GM21515 (cell line): ENCODE measurements at regions not wholly inside any gene's neighbourhood (a gene's known extent, or its start where the extent isn't known, plus 50 kb on each side); places are given as distances from the start of the nearest gene placed in this dataset.

ENCODE experiments used
- ATAC-seq: cut with Tn5 transposase; IDR thresholded peaks from one replicate; pipeline ENCODE4 v1.9.1; 2021; ENCODE audit not compliant: unreplicated experiment

DNA sequence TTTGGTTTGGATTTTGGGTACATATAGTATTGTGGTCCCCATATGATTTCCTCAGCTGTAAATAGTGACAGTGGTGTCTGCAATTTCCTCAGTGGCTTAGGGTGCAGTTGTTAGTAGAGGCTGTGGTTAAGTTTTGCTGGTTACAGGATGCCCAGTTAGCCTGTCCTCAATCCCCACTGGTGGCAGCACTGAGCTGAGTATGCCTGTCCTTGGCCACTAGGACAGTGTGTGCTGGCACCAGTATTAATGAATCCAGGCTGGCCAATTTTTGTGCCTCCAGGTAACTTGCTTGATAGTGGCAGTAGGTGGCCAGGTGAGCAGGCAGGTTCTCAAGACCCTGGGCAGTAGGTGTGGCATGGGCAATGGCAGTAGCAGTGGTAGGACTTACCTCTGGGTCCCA is 973.1 kb downstream of the TMEM182 start:
- ATAC-seq = no peak

DNA sequence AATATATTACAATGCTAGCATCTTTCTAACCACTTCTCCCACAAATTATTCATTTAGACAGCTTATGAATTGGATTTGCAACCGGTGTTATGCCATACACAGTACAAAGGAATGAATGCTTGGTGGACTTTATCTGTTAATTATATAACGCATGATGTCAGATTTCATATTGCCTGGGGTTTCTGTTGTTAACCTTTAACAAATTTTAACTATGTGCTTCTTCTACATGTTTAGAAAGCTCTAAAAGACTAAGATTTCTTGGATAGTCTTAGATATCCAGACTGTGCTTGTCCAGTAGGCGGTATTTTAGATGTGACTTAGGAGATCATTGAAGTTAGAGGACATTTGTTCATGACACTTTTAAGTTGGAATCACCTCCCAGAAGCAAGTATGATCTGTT is 976.3 kb downstream of the TMEM182 start:
- no peak for ATAC-seq

DNA sequence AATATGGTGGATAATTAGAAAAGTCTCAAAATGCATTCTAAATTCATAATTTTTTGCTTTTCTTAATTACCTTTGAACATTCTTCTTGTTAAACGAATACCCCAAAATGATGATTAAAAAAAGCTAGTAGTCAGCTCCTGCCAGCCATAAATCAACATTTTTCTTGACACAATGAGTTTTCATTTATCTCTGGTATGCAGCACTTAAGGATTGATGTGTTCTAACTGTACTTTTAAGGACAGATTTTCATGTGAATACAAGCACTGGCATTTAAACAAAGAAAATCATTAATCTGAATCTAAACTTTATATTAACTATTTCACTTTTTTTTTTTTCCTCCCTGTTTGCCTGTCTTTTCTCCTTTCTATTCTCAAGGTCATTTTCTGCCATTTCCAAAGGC is 976.8 kb downstream of the TMEM182 start:
- ATAC-seq = no peak

DNA sequence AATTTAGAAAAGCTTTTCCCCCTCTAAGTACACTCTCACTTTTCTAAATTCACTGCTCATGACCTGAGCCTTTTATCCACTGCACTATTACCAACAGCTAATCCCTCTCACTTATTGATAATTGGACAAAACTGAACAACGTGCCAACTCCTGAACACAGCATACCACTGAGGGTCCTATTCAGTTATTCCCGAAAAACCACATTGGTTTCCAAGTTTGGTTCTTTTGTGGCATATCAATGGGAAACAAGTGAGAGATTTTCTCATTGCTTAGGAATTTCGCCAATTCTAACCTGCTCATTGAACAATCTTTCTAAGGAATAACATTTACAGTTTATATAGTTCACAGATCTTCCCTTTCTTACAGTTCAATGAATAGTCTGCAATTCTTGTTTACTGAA is 977.4 kb downstream of the TMEM182 start:
- ATAC-seq = no peak

DNA sequence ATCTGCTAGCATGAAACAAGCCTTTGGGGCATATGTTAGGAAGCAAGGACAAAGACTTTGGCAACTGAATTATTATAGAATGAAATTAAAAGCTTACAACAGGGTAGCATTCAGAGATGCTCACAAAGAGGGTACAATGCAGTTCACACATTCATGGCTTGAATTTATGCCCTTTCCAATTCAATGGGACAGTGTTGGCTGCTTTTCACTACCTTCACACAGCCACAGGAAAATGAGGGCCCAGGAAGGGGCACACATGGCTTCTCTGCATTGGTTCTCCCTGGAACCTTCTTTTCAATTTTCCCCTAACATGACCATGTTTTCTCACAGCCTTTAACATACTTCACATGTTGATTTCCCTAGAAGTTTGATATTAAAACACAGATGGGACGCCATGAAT is 978.1 kb downstream of the TMEM182 start:
- ATAC-seq = no peak

DNA sequence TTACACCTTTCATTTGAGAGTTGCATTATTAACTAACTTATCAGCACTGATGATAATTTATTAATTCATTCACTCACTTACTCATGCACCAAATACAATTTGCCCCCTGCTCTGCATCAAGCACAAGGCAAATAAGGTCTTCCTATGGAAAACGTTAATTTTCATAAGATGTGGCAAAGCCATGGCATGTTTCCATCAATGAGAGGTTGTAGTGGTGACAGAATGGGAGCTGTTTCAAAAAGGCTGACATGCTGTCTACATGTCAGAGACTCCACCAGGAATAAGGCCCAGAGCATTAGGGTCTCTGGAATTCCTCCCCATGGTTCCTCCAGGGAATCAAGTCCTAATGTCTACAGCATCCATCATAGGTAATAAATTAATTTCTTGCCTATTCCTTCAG is 978.8 kb downstream of the TMEM182 start:
- no peak for ATAC-seq

DNA sequence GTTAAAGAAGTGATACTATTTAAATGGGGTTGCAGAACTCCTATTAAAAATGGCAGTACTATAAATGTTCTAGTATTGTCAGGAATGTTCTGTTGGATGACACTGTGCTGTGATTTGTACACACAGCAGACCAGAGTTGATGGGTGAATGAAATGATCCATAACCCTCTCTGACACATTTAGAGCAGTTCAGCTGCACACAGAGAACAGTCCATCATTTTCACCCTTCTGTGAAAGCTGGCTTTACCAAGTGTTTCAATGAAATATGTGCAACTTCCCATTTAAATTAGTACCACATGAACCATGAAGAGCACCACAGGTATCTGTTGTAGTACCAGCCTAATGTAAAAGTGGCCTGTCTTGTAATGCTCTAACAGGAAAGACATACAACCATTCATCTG is 981.4 kb downstream of the TMEM182 start:
- no peak for ATAC-seq

DNA sequence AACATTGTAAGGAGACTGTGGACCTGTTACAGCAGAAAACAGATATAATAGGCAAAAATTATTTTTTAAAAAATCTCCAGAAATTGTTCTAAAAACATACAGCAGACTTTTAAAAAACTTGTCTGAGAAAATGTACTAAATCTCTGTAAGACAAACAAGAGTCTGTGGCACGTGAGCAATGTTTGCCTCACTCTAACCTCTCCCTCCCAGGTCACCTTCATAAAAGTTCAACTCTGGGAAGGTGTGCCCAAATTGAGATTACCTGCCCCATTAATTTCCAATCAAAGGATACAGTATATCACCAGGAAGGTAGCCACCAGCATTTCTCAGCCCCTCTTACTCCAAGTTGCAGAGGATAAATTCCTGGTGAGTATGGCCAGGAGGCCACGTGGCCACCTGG is 992.7 kb downstream of the TMEM182 start:
- ATAC-seq = no peak

DNA sequence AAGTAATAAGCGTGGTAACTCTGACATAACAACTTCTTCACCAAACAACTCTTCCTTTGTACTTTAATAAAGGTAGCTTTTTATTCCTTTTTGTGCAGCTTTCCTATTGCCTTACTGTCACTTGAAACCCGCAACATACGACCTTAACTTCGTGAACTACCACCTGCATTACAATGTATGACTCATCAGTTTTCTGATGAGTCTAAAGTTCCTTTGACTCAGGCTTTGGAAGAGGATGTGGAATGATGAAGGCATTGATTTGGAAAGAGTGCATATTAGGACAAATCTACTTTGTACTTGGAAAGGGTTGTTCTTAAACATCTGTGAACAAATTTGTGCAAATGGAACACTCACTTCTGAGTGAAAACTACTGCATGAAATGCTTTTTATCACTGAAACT is 1012.1 kb downstream of the TMEM182 start:
- no peak for ATAC-seq

DNA sequence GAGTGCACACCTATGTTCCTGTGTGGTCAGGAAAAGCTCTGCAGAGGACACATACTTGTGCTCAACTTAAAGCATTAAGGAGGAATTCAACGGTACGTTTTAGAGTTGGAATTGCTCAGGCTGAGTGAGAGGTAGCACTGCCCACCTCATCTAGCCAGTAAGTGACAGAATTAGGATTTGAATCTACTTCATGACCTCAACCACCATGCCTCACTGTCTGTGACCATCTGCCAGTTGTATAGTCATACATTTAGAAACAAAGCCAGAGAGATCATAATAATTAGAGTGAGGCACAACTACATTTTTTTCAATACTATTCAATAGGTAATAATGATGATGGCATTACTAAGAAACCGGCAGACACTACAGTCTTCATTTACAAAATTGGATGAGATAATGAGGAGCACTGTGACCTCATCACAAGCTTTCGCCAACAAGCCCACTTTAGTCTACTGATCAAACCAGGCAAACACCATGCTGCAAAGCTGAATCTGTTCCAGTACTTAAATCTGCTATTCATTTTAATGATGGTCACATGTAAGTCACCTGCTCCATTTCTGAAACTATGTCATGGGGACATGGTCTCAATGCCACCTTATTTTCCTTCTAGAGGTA is 1018.4 kb downstream of the TMEM182 start:
- ATAC-seq = no peak

DNA sequence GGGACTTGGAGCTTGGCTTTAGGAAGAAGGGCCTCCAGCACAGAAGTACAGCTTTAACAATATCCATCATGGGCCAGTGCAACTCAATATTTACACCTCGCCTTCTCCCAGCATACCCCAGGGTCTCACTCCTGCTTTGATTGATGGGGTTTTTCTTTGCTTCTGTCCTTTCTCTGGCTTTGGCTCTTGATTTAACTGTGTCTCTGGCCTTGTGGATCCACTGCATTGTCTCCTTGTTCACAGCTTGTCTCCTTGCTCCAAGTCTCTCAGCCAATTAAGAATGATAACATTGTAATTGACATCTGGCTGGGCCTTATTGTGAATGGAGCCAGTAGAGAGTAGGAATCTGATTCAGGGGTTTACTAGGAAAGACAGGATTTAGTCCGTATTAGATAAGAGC is 1019.5 kb downstream of the TMEM182 start:
- no peak for ATAC-seq

DNA sequence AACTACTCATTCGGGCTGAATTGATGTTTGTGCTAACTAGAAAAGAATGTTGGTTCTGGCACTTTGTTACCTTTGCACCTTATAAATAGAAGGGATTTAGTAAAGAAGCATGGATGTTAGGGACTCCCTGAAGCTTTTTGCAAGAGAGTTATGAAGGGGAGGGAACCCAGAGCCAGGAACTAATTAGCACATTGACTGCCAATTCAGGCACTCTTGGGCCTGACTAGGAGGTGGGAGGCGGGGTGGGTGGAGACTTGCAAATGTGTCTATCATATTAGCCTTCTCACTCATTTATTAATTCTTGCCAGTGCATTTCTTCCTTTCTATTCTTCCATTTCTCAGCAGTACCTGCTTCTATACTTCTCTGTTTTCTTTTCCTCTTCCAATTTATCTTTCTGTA is 1022.4 kb downstream of the TMEM182 start:
- no peak for ATAC-seq

DNA sequence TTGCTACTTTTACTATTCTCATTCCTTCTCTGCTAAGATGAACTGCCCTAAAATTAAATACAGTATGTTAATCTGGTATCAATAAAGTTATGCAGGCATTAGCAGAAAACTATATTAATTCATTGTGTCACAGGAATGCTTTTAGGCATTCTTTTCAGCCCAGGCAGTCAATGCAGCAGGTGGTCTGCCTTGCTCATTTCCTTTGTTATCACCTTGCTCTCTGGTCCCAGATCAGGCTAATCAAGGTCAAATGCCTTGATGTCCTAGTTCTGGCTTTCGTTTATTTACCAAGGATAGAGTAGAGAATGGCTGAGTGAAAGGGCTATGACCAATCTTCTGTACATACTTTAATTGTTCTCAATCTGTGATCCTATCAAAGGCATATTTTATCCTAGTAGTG is 1023.6 kb downstream of the TMEM182 start:
- no peak for ATAC-seq

DNA sequence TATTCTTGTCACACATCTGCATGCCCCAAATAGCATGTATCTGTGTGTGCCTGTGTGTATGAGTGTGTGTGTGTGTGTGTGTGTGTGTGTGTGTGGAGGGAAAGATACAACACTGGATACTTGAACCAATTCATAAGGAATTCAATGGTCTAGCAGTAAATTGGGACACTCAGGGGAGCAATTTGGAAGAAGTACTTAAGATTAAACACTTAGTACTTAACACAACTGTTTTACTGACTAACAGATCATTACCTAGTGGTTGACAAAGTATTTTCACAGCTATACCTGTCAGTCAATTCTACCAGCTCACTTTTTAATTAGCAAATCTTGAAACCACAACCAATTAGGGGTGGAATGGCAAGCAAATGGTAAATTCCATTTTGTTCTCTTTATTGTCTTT is 1024.1 kb downstream of the TMEM182 start:
- no peak for ATAC-seq

DNA sequence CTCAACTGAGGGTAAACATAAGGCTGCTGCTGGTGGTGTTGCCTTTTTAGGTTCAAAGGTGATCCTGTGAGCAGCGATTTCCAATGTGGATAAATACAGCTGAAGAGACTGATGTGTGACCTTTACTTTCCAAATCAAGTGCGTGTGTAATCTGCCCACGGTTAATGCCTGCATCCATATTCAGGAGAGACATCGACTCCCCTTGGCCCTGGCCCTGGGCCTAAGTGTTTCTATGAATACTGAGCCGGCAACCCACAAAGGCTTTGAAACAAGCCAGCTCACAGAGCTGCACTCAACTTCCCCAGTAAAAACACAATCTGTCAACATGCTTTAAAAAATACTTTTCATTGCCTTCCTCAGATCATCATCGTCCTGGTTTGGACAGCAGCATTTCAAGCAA is 1026.6 kb downstream of the TMEM182 start:
- no peak for ATAC-seq

DNA sequence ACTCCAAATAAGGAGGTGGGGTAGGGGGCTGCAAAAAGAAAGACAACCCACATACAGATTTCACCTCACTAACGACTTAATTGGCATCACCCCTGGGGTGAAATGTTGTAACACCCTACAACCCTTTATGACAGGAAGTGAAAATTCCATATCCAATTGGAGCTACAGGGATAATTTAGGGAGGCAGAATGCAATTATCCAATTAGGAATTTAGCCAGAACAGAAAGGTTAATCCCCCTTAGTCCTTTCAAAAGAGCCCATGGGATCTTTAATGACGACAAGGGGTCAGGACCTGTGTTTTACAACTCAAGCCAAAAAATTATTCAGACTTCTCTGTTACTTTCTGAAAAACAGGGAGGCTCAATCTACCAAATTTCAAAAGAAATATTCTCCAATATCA is 1027.1 kb downstream of the TMEM182 start:
- ATAC-seq = no peak

DNA sequence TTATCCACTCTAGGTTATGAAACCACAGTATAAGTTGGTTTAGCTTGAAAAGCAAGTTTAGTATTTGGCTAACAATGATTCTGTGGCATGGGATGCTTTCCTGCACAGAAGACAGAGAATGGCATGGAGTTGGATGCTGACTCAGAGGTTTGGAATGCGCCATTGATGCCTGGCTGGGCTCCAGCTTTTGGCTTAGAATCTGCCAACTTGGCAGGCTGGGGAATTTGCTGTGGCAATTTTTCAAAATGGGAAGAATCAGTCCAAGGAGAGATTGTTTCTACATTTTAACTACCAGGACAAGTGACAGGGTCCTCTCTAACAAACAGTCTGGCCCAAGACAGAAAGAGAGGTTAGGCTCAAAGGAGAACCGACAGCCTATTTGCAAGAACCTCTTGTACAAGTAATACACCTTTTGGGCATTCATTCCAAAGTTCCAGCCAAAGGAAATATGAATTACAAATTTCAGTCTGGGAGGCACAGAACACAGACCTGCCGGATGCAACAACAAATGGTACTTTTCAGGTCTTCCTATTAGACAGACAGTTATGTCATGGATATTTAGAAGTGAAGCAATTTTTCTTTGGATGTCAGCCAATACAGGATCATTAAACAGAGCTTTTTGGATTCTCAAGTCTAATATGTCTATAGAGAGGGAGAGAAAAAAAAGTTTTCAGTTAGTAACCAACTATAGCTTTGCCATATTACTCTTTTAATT is 1027.7 kb downstream of the TMEM182 start:
- ATAC-seq = no peak

DNA sequence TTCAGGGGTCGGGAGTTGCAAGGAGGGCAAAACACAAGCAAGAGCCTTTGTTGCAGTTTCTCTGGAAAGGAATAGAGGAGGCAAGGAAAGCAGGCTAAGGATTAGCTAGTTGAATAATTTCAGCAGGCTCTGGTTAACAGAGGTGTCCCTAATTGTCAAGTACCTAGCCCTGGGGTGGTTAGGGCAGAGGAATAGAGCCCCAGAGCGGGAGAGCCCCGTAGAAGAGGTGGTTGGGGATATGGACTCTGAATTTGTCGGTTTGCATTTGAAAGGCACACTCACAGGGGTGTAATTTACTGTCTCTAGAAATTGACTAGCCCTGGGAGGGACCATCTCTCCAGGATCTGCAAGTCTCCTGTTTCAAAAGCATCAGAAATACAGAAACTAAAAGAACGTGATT is 1030.2 kb downstream of the TMEM182 start:
- no peak for ATAC-seq

DNA sequence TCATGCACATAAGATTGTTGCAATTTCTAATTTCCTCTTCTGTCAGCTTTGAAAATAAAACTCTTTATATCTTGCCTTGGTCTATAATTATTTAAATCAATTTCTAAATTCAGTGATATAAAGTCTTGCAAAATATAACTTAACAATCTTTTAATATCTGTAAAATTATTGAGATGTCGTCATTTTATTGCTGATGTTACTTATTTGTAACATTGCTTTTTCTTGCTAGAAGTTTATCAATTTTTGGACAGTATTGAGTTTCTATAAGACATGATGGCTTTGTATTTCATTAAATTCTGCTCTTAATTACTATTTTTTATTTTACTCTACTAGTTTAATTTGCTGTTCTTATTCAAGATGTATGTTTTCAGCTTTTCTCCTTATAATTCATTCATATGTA is 1036.5 kb downstream of the TMEM182 start:
- no peak for ATAC-seq

DNA sequence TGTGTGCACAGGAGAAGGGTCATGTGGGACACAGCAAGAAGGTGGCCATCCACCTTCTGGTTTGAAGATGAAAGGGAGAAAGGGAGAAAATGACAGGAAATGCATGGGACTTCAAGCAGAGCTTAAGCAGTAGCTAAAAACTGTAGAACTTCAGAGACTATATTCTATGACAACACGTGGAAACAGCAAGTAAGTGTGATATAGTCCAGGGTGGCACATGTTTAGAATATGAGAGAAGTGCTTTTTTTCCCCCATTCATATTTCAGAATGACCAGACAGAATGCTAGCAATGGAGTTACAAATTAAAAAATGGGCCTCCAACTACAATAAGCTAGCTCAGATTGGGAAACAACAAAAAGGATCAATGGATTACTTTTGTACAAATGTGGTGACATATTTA is 1042.2 kb downstream of the TMEM182 start:
- ATAC-seq = no peak

DNA sequence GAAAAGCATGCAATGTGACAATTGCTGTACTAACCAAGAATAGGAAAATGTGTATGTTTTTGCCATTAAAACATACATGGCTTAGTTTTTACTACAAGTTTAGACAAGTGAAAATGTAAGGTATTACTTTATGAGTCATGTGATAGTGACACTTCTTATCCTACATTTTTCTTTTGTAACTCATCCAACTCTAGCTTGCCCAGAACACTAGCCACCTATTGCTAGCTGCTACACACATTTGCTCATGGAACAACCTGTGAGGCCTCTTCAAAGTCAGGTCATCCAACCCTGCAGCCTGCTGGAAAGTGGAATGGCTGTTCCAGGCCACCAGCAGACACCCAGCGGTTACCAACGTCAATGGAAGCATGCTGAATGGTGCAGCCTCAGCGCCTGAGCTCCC is 1043.9 kb downstream of the TMEM182 start:
- ATAC-seq = no peak

DNA sequence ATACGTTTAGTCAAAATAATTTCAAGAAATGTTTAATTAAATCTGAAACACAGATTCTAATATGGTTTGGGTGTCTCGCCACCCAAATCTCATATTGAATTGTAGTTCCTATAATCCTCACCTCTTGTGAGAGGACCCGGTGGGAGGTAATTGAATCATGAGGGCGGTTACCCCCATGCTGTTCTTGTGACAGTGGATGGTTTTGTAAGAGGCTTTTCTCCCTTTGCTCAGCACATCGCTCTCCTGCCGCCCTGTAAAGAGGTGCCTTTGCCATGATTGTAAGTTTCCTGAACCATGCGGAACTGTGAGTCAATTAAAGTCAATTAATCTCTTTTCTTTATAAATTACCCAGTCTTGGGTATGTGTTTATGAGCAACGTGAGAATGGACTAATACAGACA is 1045.1 kb upstream of the POU3F3 start:
- ATAC-seq = no peak

DNA sequence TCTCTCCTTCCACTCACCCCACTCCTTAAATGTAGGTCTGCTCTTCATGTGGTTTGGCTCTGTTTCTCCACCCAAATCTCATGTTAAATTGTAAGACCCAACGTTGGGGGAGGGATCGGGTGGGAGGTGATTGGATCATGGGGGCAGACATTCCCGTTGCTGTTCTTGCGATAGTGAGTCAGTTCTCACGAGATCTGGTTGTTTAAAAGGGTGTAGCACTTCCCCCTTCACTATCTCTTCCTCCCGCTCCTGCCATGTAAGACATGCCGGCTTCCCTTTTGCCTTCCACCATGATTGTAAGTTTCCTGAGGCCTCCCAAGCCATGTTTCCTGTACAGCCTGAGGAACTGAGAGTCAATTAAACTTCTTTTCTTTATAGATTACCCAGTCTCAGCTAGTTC is 1044.5 kb upstream of the POU3F3 start:
- no peak for ATAC-seq
